H9 (cell line): ENCODE measurements at regions not wholly inside any gene's neighbourhood (a gene's known extent, or its start where the extent isn't known, plus 50 kb on each side); places are given as distances from the start of the nearest gene placed in this dataset.

Source experiments
- DNase-seq: peaks from one replicate; pipeline ENCODE4 v3.0.0-alpha.2; 2017
- H2AFZ ChIP-seq: one replicate; pipeline ENCODE4 v1.6.1; 2013; ENCODE audit warnings: mild to moderate bottlenecking, low read length, control low read depth, moderate library complexity
- H2AK5ac ChIP-seq: 2 replicates; pipeline ENCODE4 v1.6.1; 2013; ENCODE audit warnings: low read length, control low read depth, mixed read lengths; ENCODE audit not compliant: insufficient read length
- H2BK120ac ChIP-seq: one replicate; pipeline ENCODE4 v1.6.1; 2013; ENCODE audit warnings: low read depth, mild to moderate bottlenecking, low read length, control low read depth, inconsistent platforms; ENCODE audit not compliant: poor library complexity, severe bottlenecking
- H2BK12ac ChIP-seq: 2 replicates; pipeline ENCODE4 v1.6.1; 2013; ENCODE audit warnings: low read length, control low read depth, mixed read lengths, low read depth; ENCODE audit not compliant: insufficient read length
- H2BK15ac ChIP-seq: 2 replicates; pipeline ENCODE4 v1.6.1; 2013; ENCODE audit warnings: low read depth, low read length, control low read depth
- H2BK20ac ChIP-seq: one replicate; pipeline ENCODE4 v1.6.1; 2013; ENCODE audit warnings: low read depth, mild to moderate bottlenecking, low read length, control low read depth, inconsistent platforms; ENCODE audit not compliant: poor library complexity, severe bottlenecking
- H2BK5ac ChIP-seq: 2 replicates; pipeline ENCODE4 v1.6.1; 2013; ENCODE audit warnings: low read length, control low read depth, mixed read lengths; ENCODE audit not compliant: insufficient read length
- H3K14ac ChIP-seq: 2 replicates; pipeline ENCODE4 v1.6.1; 2013; ENCODE audit warnings: low read length, control low read depth; ENCODE audit not compliant: insufficient read depth
- H3K18ac ChIP-seq: 2 replicates; pipeline ENCODE4 v1.6.1; 2013; ENCODE audit warnings: low read depth, mild to moderate bottlenecking, mixed read lengths, low read length, control low read depth; ENCODE audit not compliant: insufficient read length
- H3K23ac ChIP-seq: 2 replicates; pipeline ENCODE4 v1.6.1; 2013; ENCODE audit warnings: low read length, control low read depth, mixed read lengths, low read depth; ENCODE audit not compliant: insufficient read length
- H3K23me2 ChIP-seq: 2 replicates; pipeline ENCODE4 v1.6.1; 2013; ENCODE audit warnings: low read depth, mild to moderate bottlenecking, mixed read lengths, low read length, control low read depth; ENCODE audit not compliant: insufficient read length, poor library complexity, severe bottlenecking
- H3K27ac ChIP-seq: 2 replicates; pipeline ENCODE4 v1.5.1; 2013; ENCODE audit warnings: low read length, control low read depth, mixed read lengths, low read depth; ENCODE audit not compliant: insufficient read length
- H3K27me3 ChIP-seq: 2 replicates; pipeline ENCODE4 v1.6.1; 2013; ENCODE audit warnings: low read length, control low read depth, inconsistent platforms; ENCODE audit not compliant: insufficient read depth
- H3K4ac ChIP-seq: 2 replicates; pipeline ENCODE4 v1.6.1; 2013; ENCODE audit warnings: low read depth, mild to moderate bottlenecking, control low read depth, inconsistent platforms, low read length, moderate library complexity
- H3K4me1 ChIP-seq: 2 replicates; pipeline ENCODE4 v1.6.1; 2013; ENCODE audit warnings: low read length, control low read depth, inconsistent platforms; ENCODE audit not compliant: insufficient read depth
- H3K4me2 ChIP-seq: 2 replicates; pipeline ENCODE4 v1.6.1; 2013; ENCODE audit warnings: low read length, control low read depth, mixed read lengths; ENCODE audit not compliant: insufficient read length, insufficient read depth
- H3K56ac ChIP-seq: 2 replicates; pipeline ENCODE4 v1.6.1; 2013; ENCODE audit warnings: low read depth, mild to moderate bottlenecking, mixed read lengths, low read length, control low read depth; ENCODE audit not compliant: insufficient read length
- H3K79me1 ChIP-seq: 2 replicates; pipeline ENCODE4 v1.6.1; 2013; ENCODE audit warnings: low read depth, mild to moderate bottlenecking, moderate library complexity, low read length, control low read depth, inconsistent platforms; ENCODE audit not compliant: insufficient read depth, poor library complexity, severe bottlenecking
- H3K79me2 ChIP-seq: 2 replicates; pipeline ENCODE4 v1.6.1; 2013; ENCODE audit warnings: low read length, control low read depth, inconsistent platforms; ENCODE audit not compliant: insufficient read depth
- H3K9ac ChIP-seq: 2 replicates; pipeline ENCODE4 v1.6.1; 2013; ENCODE audit warnings: low read length, control low read depth, mixed read lengths; ENCODE audit not compliant: insufficient read length; ENCODE audit errors: extremely low read depth
- H3K9me3 ChIP-seq: one replicate; pipeline ENCODE4 v1.6.1; 2013; ENCODE audit warnings: low read depth, low read length, inconsistent platforms; ENCODE audit not compliant: control insufficient read depth
- H3T11ph ChIP-seq: one replicate; pipeline ENCODE4 v1.6.1; 2013; ENCODE audit warnings: mild to moderate bottlenecking, low read length, control low read depth, inconsistent platforms
- H4K20me1 ChIP-seq: one replicate; pipeline ENCODE4 v1.6.1; 2013; ENCODE audit not compliant: control insufficient read depth, insufficient read length, insufficient read depth
- H4K5ac ChIP-seq: 2 replicates; pipeline ENCODE4 v1.6.1; 2013; ENCODE audit warnings: low read depth, mild to moderate bottlenecking, mixed read lengths, low read length, control low read depth; ENCODE audit not compliant: insufficient read length
- H4K8ac ChIP-seq: replicated peaks from 2 replicates; pipeline ENCODE4 v1.6.1; 2013; ENCODE audit warnings: low read length, control low read depth, mixed read lengths, low read depth; ENCODE audit not compliant: insufficient read length
- H4K91ac ChIP-seq: 2 replicates; pipeline ENCODE4 v1.6.1; 2013; ENCODE audit warnings: low read depth, mild to moderate bottlenecking, moderate library complexity, mixed read lengths, low read length, control low read depth; ENCODE audit not compliant: insufficient read length
- H3K27ac Mint-ChIP-seq, 3 experiments: 2 replicates in 2 of 3; 3 replicates in 1 of 3; pipeline ENCODE4 v1.8.0; 2020 to 2021; ENCODE audit warnings: mixed read lengths in 3 of 3, mild to moderate bottlenecking in 1 of 3, moderate library complexity in 1 of 3
- H3K27me3 Mint-ChIP-seq: 2 replicates; pipeline ENCODE4 v1.8.0; 2021; ENCODE audit warnings: low read depth, mild to moderate bottlenecking, moderate library complexity, mixed read lengths
- H3K36me3 Mint-ChIP-seq, 3 experiments: 2 replicates in 2 of 3; 3 replicates in 1 of 3; pipeline ENCODE4 v1.8.0; 2020 to 2021; ENCODE audit warnings: low read depth in 3 of 3, mixed read lengths in 3 of 3; ENCODE audit not compliant: insufficient read depth in 1 of 3
- H3K4me1 Mint-ChIP-seq, 2 experiments: 2 replicates each; pipeline ENCODE4 v1.8.0; 2020; ENCODE audit warnings: mixed read lengths in 2 of 2
- H3K4me3 Mint-ChIP-seq, 2 experiments: 2 replicates in 1 of 2; 3 replicates in 1 of 2; pipeline ENCODE4 v1.8.0; 2020 to 2021; ENCODE audit warnings: mild to moderate bottlenecking in 2 of 2, mixed read lengths in 2 of 2, moderate library complexity in 1 of 2
- H3K9me3 Mint-ChIP-seq, 2 experiments: 2 replicates in 1 of 2; 3 replicates in 1 of 2; pipeline ENCODE4 v1.8.0; 2020; ENCODE audit warnings: mild to moderate bottlenecking in 2 of 2, mixed read lengths in 2 of 2, moderate library complexity in 1 of 2
- WGBS: extraction: QIAGEN DNeasy Blood & Tissue Kit; methylation state at CpG from one replicate; pipeline ENCODE4 v1.1.7; 2013; ENCODE audit warnings: missing lambda C conversion rate, low lambda C conversion rate, mixed read lengths; ENCODE audit not compliant: insufficient read length; ENCODE audit errors: extremely low coverage; 5-methylcytosine and 5-hydroxymethylcytosine counted together
- TF ChIP-seq, protein P1 (sequence below): fragments of 200-600 bp; sonication (generic); conservative IDR thresholded peaks from 3 replicates; pipeline ENCODE4 v1.8.0; 2021; ENCODE audit warnings: antibody characterized with exemption, mild to moderate bottlenecking

DNA sequence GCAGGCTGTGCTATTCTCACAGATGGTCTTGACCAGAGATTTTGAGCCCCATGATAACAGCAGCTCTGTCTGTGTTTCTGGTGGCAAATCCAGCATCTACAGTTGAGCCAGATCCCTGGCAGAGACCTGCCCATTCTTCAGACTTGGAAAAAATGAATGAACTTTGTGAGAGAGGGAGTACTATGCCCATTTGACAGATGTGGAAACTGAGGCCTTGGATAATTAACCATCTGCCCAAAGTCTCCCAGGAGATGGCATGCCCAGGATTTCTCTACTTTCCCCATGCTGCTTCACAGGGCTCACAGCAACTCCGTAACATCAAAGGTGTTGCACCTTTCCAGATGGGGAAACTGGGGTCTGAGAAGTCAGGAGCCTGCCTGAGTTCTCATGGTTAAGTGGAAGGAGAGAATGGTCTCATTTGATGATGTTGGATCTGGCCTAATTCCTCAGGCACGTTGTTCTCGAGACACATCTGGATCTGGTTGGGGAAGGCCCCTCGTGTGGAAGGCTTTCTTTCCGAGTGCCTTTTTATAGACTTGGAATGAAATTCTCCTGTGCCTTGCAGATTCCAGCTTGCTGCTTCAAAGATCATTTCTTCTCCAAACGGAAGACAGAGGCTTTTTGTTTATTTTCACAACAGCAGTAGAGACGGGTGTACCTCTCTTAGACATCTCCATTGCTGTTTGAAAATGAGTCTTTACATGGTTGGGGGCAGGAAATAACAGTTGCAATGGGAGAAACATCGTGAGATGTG is 73.3 kb upstream of the STX18 start:
- H4K20me1 ChIP-seq = no peaks in the 10 kb centered on the region
- H3K4ac ChIP-seq = no peak overlapping the region
- no peak overlapping the region for H3T11ph ChIP-seq
- no peak overlapping the region for H4K8ac ChIP-seq
- H2BK20ac ChIP-seq = no peak overlapping the region
- no peaks in the 10 kb centered on the region for H3K23me2 ChIP-seq
- H2BK5ac ChIP-seq = no peak overlapping the region
- Mint-ChIP-seq H3K9me3 (no peaks in the 10 kb centered on the region), H3K27ac (peak overlapping the region in 1 of 3 experiments; percentile 70; a peak in 1 of 7 replicates), H3K36me3 (peaks cover 0 to 7% (median 0%) of the 10 kb centered on the region in 3 experiments; a peak in 5 of 7 replicates), H3K4me3 (no peak overlapping the region), H3K27me3 (no peaks in the 10 kb centered on the region), H3K4me1 (peaks cover 6 to 7% of the 10 kb centered on the region in 2 experiments)
- no peak for DNase-seq
- H2AK5ac ChIP-seq = no peak overlapping the region
- no peak overlapping the region for H3K27ac ChIP-seq
- H3K4me2 ChIP-seq = no peak overlapping the region
- no peaks in the 10 kb centered on the region for H3K79me1 ChIP-seq
- TF ChIP-seq, protein P1, sequence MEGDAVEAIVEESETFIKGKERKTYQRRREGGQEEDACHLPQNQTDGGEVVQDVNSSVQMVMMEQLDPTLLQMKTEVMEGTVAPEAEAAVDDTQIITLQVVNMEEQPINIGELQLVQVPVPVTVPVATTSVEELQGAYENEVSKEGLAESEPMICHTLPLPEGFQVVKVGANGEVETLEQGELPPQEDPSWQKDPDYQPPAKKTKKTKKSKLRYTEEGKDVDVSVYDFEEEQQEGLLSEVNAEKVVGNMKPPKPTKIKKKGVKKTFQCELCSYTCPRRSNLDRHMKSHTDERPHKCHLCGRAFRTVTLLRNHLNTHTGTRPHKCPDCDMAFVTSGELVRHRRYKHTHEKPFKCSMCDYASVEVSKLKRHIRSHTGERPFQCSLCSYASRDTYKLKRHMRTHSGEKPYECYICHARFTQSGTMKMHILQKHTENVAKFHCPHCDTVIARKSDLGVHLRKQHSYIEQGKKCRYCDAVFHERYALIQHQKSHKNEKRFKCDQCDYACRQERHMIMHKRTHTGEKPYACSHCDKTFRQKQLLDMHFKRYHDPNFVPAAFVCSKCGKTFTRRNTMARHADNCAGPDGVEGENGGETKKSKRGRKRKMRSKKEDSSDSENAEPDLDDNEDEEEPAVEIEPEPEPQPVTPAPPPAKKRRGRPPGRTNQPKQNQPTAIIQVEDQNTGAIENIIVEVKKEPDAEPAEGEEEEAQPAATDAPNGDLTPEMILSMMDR = no peak
- H4K91ac ChIP-seq = no peak overlapping the region
- no peak overlapping the region for H3K9ac ChIP-seq
- WGBS = no CpG with 5 or more reads among the region's 8 CpGs
- no peaks in the 10 kb centered on the region for H3K27me3 ChIP-seq
- no peak overlapping the region for H3K18ac ChIP-seq
- H3K4me1 ChIP-seq = no peaks in the 10 kb centered on the region
- H3K23ac ChIP-seq = no peak overlapping the region
- H2BK120ac ChIP-seq = no peak overlapping the region
- no peak overlapping the region for H3K14ac ChIP-seq
- no peak overlapping the region for H4K5ac ChIP-seq
- H2BK15ac ChIP-seq = no peak overlapping the region
- no peak overlapping the region for H2BK12ac ChIP-seq
- H3K56ac ChIP-seq = no peak overlapping the region
- H3K79me2 ChIP-seq = no peaks in the 10 kb centered on the region
- H2AFZ ChIP-seq = no peak overlapping the region
- no peaks in the 10 kb centered on the region for H3K9me3 ChIP-seq
